ENCODE measurements at regions not wholly inside any gene's neighbourhood (a gene's known extent, or its start where the extent isn't known, plus 50 kb on each side); places are given as distances from the start of the nearest gene placed in this dataset.

DNA sequence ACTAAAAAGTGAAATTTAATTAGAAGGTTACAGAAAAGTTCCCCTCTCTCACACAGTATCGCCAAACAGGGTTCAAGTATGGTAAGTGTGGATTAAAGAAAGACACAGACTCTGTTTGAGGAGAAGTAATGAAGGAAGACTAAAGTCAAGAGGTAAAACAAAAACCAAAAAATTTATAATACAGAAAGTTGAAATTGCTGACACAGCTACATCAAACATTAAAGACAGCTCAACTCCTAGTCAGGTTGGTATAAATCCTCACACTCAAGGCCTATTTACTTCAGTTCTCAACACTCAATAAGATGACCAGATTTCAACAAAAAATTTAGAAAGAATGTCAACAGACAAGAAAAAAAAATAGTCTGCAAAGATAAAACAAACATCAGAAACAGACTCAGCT, 300.5 kb upstream of the LINC00305 start:
- ATAC-seq = no peak
- TF ChIP-seq, protein P1, sequence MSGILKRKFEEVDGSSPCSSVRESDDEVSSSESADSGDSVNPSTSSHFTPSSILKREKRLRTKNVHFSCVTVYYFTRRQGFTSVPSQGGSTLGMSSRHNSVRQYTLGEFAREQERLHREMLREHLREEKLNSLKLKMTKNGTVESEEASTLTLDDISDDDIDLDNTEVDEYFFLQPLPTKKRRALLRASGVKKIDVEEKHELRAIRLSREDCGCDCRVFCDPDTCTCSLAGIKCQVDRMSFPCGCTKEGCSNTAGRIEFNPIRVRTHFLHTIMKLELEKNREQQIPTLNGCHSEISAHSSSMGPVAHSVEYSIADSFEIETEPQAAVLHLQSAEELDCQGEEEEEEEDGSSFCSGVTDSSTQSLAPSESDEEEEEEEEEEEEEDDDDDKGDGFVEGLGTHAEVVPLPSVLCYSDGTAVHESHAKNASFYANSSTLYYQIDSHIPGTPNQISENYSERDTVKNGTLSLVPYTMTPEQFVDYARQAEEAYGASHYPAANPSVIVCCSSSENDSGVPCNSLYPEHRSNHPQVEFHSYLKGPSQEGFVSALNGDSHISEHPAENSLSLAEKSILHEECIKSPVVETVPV (CRISPR knock-in tag; IDR thresholded peaks at IDR 0.05) = no peak
- TF ChIP-seq ZNF8 (CRISPR knock-in tag; IDR thresholded peaks at IDR 0.05) (no peak), OSR1 (CRISPR knock-in tag; IDR thresholded peaks at IDR 0.05) (no peak), GLIS3 (CRISPR knock-in tag; IDR thresholded peaks at IDR 0.05) (no peak), BACH2 (CRISPR knock-in tag; IDR thresholded peaks at IDR 0.05; ENCODE audit: borderline replicate concordance) (no peak), CSDC2 (CRISPR knock-in tag; IDR thresholded peaks at IDR 0.05) (no peak), SNAI2 (CRISPR knock-in tag; IDR thresholded peaks at IDR 0.05) (no peak), ARNTL (CRISPR knock-in tag; IDR thresholded peaks at IDR 0.05; ENCODE audit: borderline replicate concordance, low read depth) (no peak), PPARA (CRISPR knock-in tag; IDR thresholded peaks at IDR 0.05; ENCODE audit: borderline replicate concordance) (no peak), ZFP3 (CRISPR knock-in tag; IDR thresholded peaks at IDR 0.05) (no peak), TOX (CRISPR knock-in tag; IDR thresholded peaks at IDR 0.05; ENCODE audit: borderline replicate concordance) (no peak), ZNF565 (CRISPR knock-in tag; conservative IDR thresholded peaks at IDR 0.05; ENCODE audit: low read depth) (no peak), TCF4 (CRISPR knock-in tag; IDR thresholded peaks at IDR 0.05; ENCODE audit: borderline replicate concordance) (no peak), ZNF70 (CRISPR knock-in tag; IDR thresholded peaks at IDR 0.05) (no peak)
- TF ChIP-seq, protein P2, sequence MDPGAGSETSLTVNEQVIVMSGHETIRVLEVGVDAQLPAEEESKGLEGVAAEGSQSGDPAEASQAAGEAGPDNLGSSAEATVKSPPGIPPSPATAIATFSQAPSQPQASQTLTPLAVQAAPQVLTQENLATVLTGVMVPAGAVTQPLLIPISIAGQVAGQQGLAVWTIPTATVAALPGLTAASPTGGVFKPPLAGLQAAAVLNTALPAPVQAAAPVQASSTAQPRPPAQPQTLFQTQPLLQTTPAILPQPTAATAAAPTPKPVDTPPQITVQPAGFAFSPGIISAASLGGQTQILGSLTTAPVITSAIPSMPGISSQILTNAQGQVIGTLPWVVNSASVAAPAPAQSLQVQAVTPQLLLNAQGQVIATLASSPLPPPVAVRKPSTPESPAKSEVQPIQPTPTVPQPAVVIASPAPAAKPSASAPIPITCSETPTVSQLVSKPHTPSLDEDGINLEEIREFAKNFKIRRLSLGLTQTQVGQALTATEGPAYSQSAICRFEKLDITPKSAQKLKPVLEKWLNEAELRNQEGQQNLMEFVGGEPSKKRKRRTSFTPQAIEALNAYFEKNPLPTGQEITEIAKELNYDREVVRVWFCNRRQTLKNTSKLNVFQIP (CRISPR knock-in tag; IDR thresholded peaks at IDR 0.05; ENCODE audit: borderline replicate concordance, low read depth) = no peak
- TF ChIP-seq, protein P3, sequence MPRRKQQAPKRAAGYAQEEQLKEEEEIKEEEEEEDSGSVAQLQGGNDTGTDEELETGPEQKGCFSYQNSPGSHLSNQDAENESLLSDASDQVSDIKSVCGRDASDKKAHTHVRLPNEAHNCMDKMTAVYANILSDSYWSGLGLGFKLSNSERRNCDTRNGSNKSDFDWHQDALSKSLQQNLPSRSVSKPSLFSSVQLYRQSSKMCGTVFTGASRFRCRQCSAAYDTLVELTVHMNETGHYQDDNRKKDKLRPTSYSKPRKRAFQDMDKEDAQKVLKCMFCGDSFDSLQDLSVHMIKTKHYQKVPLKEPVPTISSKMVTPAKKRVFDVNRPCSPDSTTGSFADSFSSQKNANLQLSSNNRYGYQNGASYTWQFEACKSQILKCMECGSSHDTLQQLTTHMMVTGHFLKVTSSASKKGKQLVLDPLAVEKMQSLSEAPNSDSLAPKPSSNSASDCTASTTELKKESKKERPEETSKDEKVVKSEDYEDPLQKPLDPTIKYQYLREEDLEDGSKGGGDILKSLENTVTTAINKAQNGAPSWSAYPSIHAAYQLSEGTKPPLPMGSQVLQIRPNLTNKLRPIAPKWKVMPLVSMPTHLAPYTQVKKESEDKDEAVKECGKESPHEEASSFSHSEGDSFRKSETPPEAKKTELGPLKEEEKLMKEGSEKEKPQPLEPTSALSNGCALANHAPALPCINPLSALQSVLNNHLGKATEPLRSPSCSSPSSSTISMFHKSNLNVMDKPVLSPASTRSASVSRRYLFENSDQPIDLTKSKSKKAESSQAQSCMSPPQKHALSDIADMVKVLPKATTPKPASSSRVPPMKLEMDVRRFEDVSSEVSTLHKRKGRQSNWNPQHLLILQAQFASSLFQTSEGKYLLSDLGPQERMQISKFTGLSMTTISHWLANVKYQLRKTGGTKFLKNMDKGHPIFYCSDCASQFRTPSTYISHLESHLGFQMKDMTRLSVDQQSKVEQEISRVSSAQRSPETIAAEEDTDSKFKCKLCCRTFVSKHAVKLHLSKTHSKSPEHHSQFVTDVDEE (CRISPR knock-in tag; IDR thresholded peaks at IDR 0.05) = no peak
- TF ChIP-seq, protein P4, sequence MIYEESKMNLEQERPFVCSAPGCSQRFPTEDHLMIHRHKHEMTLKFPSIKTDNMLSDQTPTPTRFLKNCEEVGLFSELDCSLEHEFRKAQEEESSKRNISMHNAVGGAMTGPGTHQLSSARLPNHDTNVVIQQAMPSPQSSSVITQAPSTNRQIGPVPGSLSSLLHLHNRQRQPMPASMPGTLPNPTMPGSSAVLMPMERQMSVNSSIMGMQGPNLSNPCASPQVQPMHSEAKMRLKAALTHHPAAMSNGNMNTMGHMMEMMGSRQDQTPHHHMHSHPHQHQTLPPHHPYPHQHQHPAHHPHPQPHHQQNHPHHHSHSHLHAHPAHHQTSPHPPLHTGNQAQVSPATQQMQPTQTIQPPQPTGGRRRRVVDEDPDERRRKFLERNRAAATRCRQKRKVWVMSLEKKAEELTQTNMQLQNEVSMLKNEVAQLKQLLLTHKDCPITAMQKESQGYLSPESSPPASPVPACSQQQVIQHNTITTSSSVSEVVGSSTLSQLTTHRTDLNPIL (CRISPR knock-in tag; IDR thresholded peaks at IDR 0.05; ENCODE audit: low read depth) = no peak
- TF ChIP-seq, protein P5, sequence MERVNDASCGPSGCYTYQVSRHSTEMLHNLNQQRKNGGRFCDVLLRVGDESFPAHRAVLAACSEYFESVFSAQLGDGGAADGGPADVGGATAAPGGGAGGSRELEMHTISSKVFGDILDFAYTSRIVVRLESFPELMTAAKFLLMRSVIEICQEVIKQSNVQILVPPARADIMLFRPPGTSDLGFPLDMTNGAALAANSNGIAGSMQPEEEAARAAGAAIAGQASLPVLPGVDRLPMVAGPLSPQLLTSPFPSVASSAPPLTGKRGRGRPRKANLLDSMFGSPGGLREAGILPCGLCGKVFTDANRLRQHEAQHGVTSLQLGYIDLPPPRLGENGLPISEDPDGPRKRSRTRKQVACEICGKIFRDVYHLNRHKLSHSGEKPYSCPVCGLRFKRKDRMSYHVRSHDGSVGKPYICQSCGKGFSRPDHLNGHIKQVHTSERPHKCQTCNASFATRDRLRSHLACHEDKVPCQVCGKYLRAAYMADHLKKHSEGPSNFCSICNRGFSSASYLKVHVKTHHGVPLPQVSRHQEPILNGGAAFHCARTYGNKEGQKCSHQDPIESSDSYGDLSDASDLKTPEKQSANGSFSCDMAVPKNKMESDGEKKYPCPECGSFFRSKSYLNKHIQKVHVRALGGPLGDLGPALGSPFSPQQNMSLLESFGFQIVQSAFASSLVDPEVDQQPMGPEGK (CRISPR knock-in tag; IDR thresholded peaks at IDR 0.05; ENCODE audit: borderline replicate concordance) = no peak

DNA sequence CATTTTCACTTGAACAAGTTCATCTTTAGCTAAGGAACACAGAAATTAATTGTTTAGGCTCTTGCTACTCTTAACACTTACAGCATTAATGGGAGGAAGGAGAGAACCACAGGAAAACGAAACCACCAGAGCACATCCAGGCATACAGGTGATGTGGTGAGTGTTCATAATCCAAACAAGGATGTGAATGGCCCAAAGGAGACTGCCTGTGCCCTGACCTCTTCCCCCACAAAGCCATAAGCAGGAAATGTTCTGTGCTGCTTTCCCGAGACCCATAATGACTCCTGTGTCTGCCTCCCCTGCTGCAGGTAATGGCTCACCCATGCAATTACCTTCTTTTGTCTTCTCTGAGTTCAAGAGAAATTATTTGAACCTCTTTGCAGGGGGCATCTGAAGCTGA, 295.9 kb upstream of the LINC00305 start:
- ATAC-seq = no peak
- TF ChIP-seq, protein P4 (CRISPR knock-in tag; IDR thresholded peaks at IDR 0.05; ENCODE audit: low read depth) = no peak
- TF ChIP-seq ZNF8 (CRISPR knock-in tag; IDR thresholded peaks at IDR 0.05) (no peak), TOX (CRISPR knock-in tag; IDR thresholded peaks at IDR 0.05; ENCODE audit: borderline replicate concordance) (no peak), ZC3H10 (CRISPR knock-in tag; IDR thresholded peaks at IDR 0.05) (no peak), ZFP30 (CRISPR knock-in tag; IDR thresholded peaks at IDR 0.05) (no peak), ZNF565 (CRISPR knock-in tag; conservative IDR thresholded peaks at IDR 0.05; ENCODE audit: low read depth) (no peak), BACH2 (CRISPR knock-in tag; IDR thresholded peaks at IDR 0.05; ENCODE audit: borderline replicate concordance) (no peak), ESRRG (CRISPR knock-in tag; IDR thresholded peaks at IDR 0.05) (no peak), SNAI2 (CRISPR knock-in tag; IDR thresholded peaks at IDR 0.05) (no peak)
